ENCODE measurements at regions not wholly inside any gene's neighbourhood (a gene's known extent, or its start where the extent isn't known, plus 50 kb on each side); places are given as distances from the start of the nearest gene placed in this dataset.

DNA sequence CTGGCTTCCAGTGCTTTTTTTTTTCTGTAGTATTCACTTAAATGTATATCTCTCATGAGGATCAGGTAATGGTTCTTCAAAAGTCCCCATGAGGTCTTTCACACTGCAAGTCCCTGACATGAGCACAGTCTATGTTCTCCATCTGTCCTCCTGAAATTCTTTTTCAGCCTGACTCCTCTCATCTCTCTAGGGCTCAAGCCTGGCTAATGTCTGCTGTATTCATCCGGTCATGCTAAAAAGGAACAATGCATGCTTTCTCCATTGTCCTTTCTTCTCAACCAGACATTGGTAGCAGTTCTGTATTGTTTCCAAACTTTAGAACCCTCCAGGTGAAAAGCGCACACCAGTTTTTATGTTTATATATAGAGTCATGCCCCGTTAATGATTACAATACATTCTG lies 368.3 kb upstream of the OLFM3 start:
- H3K27me3 ChIP-seq, result no peaks in the 10 kb centered on the region
- intact Hi-C loops (cut with DNase I; ENCODE audit: low total_unique reads), result no loop called here
- TF ChIP-seq, protein P1, sequence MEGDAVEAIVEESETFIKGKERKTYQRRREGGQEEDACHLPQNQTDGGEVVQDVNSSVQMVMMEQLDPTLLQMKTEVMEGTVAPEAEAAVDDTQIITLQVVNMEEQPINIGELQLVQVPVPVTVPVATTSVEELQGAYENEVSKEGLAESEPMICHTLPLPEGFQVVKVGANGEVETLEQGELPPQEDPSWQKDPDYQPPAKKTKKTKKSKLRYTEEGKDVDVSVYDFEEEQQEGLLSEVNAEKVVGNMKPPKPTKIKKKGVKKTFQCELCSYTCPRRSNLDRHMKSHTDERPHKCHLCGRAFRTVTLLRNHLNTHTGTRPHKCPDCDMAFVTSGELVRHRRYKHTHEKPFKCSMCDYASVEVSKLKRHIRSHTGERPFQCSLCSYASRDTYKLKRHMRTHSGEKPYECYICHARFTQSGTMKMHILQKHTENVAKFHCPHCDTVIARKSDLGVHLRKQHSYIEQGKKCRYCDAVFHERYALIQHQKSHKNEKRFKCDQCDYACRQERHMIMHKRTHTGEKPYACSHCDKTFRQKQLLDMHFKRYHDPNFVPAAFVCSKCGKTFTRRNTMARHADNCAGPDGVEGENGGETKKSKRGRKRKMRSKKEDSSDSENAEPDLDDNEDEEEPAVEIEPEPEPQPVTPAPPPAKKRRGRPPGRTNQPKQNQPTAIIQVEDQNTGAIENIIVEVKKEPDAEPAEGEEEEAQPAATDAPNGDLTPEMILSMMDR (IDR thresholded peaks at IDR 0.05), result no peak
- TF ChIP-seq POLR2A (IDR thresholded peaks at IDR 0.05), result no peak

DNA sequence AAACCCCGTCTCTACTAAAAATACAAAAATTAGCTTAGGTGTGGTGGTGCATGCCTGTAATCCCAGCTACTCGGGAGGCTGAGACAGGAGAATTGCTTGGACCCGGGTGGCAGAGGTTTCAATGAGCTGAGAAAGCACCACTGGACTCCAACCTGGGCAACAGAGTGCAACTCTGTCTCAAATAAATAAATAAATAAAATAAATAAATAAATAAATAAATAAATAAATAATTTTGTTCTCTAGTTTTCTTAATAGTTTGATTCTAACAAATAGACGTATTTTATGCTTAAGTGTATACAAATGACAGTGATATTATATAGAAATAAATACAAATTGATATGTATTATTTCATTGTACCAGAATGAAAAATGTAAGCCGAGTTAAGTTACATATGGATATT lies 339.9 kb upstream of the OLFM3 start:
- H3K27me3 ChIP-seq, result no peaks in the 10 kb centered on the region
- intact Hi-C loops (cut with DNase I; ENCODE audit: low total_unique reads), result no loop called here
- H3K36me3 ChIP-seq, result no peaks in the 10 kb centered on the region
- H3K4me1 ChIP-seq, result no peaks in the 10 kb centered on the region
- H3K27ac ChIP-seq, result no peak overlapping the region
- no peak for DNase-seq (ENCODE audit: low spot score in 2 of 2)
- no peaks in the 10 kb centered on the region for H3K9me3 ChIP-seq
- no peak overlapping the region for H3K4me3 ChIP-seq
- TF ChIP-seq POLR2A (IDR thresholded peaks at IDR 0.05), result no peak
- no peak for TF ChIP-seq POLR2AphosphoS5 (IDR thresholded peaks at IDR 0.05)
- TF ChIP-seq, protein P1 (IDR thresholded peaks at IDR 0.05), result no peak

More for the DNA sequence above, 368.3 kb upstream of the OLFM3 start:
- Histone ChIP-seq H3K36me3 (no peaks in the 10 kb centered on the region), H3K9me3 (no peaks in the 10 kb centered on the region), H3K4me1 (no peaks in the 10 kb centered on the region), H3K27ac (no peak overlapping the region), H3K4me3 (no peak overlapping the region)
- no peak for DNase-seq (ENCODE audit: low spot score in 2 of 2)

DNA sequence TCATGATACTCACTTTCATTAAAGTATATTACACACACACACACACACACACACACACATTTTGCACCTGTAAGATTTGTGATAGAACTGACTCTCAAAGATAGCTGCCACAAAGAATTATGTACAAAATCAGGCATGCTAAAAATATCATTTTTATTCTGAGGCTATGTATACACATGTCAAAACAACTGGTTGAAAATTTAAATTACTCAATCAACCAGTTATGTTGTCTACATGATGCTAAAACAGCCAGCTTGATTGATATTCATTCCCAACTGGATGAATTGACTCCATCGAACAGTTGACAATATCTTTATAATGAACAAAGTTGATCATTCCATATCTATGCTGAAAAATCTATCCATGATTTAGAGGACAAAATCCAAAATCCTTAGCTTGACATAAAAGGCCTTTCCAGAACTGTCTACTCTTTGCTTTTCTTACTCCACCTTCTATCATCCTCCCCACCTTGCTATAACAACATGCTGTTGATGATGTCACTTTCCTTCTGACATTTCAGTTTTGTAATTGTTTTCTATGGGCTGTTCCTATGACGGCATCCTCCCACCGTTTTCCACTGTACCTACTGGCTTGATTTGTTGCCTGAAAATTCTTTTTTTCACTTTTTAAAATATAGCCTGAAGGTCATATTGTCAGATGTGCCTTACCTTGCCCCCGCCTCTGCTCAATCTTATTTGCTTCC lies 321.5 kb upstream of the OLFM3 start:
- no peak overlapping the region for H3K27ac ChIP-seq
- H3K9me3 ChIP-seq, result no peaks in the 10 kb centered on the region
- TF ChIP-seq POLR2AphosphoS5 (IDR thresholded peaks at IDR 0.05), result no peak
- TF ChIP-seq, protein P1 (IDR thresholded peaks at IDR 0.05), result no peak
- no peak for TF ChIP-seq POLR2A (IDR thresholded peaks at IDR 0.05)
- H3K27me3 ChIP-seq, result no peaks in the 10 kb centered on the region
- H3K36me3 ChIP-seq, result no peaks in the 10 kb centered on the region
- DNase-seq (ENCODE audit: low spot score in 2 of 2), result no peak
- H3K4me1 ChIP-seq, result no peaks in the 10 kb centered on the region
- intact Hi-C loops (cut with DNase I; ENCODE audit: low total_unique reads), result no loop called here
- H3K4me3 ChIP-seq, result no peak overlapping the region

DNA sequence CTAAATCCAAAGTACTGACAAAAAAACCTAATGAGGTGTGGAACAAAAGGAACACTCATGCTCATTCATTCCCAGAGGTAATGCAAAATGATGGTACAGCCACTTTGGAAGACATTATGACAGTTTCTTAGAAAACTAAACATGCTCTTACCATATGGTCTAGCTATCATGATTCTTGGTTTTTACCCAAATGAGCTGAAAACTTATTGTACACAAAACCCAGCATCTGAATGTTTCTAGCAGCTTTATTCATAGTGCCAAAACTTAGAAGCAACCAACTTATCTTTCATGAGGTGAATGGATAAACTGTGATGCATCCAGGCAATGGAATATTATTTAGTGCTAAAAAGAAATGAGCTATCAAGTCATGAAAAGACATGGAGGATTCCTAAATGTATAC lies 318.4 kb upstream of the OLFM3 start:
- intact Hi-C loops (cut with DNase I; ENCODE audit: low total_unique reads), result no loop called here

DNA sequence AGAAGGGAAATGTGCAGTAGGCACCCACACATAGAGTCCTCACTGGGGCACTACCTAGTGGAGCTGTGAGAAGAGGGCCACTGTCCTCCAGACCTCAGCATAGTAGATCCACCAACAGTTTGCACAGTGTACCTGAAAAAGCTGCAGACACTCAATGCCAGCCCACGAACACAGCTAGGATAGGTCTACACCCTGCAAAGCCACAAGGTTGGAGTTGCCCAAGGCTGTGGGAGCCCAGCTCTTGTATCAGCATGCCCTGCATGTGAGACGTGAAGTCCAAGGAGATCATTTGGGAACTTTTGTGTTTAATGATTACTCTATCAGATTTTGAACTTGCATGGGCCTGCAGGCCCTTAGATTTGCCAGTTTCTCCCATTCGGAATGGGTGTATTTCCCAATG lies 299.4 kb upstream of the OLFM3 start:
- no peak overlapping the region for H3K27ac ChIP-seq
- no peak overlapping the region for H3K4me3 ChIP-seq
- H3K9me3 ChIP-seq, result no peaks in the 10 kb centered on the region
- no peak for DNase-seq (ENCODE audit: low spot score in 2 of 2)
- no peaks in the 10 kb centered on the region for H3K4me1 ChIP-seq
- intact Hi-C loops (cut with DNase I; ENCODE audit: low total_unique reads), result no loop called here
- no peaks in the 10 kb centered on the region for H3K36me3 ChIP-seq
- no peak for TF ChIP-seq POLR2AphosphoS5 (IDR thresholded peaks at IDR 0.05)
- no peak for TF ChIP-seq POLR2A (IDR thresholded peaks at IDR 0.05)
- H3K27me3 ChIP-seq, result no peaks in the 10 kb centered on the region

More for the DNA sequence above, 318.4 kb upstream of the OLFM3 start:
- no peak overlapping the region for H3K4me3 ChIP-seq
- no peaks in the 10 kb centered on the region for H3K27me3 ChIP-seq
- TF ChIP-seq POLR2AphosphoS5 (IDR thresholded peaks at IDR 0.05), result no peak
- TF ChIP-seq, protein P1 (IDR thresholded peaks at IDR 0.05), result no peak
- no peak for TF ChIP-seq POLR2A (IDR thresholded peaks at IDR 0.05)
- H3K27ac ChIP-seq, result no peak overlapping the region
- no peak for DNase-seq (ENCODE audit: low spot score in 2 of 2)
- H3K4me1 ChIP-seq, result no peaks in the 10 kb centered on the region
- H3K9me3 ChIP-seq, result no peaks in the 10 kb centered on the region
- H3K36me3 ChIP-seq, result no peaks in the 10 kb centered on the region

Data from breast epithelium (tissue), 4 donors.